HG02981 (cell line): ENCODE measurements at regions not wholly inside any gene's neighbourhood (a gene's known extent, or its start where the extent isn't known, plus 50 kb on each side); places are given as distances from the start of the nearest gene placed in this dataset.

Source experiments
- ATAC-seq: cut with Tn5 transposase; IDR thresholded peaks from one replicate; pipeline ENCODE4 v1.9.1; 2021; ENCODE audit warnings: mild to moderate bottlenecking, moderate library complexity; ENCODE audit not compliant: unreplicated experiment

GRCh38 chr21:27146268-27146667 lies 179.4 kb upstream of the ADAMTS5 start:
- ATAC-seq = no peak

GRCh38 chr21:27145134-27145798 lies 178.4 kb upstream of the ADAMTS5 start:
- ATAC-seq = no peak

- no peak for ATAC-seq
Observed at GRCh38 chr21:27143476-27143875, 176.6 kb upstream of the ADAMTS5 start.

DNA sequence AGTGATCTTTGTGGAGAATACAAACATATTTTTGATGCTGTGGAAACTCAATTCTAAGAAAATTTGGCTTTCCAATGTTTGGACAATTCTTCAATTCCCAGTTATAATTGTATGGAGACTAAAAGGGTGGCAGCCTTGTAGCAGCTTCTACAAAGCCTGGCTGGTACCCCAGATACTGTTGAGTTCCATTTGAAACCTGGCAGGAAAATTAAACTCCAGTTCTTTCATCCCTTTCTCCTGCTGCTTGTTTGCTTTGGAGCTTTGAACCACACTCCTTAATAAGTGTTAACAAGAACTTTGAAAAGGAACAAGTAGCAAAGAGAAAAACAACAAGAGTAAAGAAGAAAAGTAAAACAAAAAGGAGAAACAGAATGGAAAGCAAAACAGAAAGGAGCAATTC lies 172.6 kb upstream of the ADAMTS5 start:
- ATAC-seq = no peak

- ATAC-seq = no peak
Observed at GRCh38 chr21:27134516-27134915, 167.6 kb upstream of the ADAMTS5 start.

GRCh38 chr21:27132266-27132665 lies 165.4 kb upstream of the ADAMTS5 start:
- no peak for ATAC-seq

DNA sequence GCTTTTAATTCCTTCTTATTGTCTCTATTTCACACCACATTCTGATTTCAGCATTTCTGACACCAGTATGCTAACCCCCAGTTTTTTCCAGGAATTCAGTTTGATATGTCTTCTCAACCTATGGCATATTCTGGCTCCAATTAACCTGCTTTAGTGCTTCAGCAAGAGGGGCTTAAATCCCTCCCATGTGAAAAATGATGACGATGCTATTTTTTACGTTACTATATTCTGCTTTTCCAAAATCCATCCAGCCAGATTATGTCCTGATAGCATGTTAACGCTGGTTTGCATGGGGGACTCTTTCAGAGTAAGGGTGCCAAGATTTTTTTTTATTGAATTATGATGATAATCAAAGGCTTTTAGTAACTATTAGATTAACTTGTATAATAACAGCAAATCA lies 163.3 kb upstream of the ADAMTS5 start:
- ATAC-seq = no peak

- no peak for ATAC-seq
Observed at GRCh38 chr21:27129694-27130093, 162.8 kb upstream of the ADAMTS5 start.

GRCh38 chr21:27129215-27129614 lies 162.3 kb upstream of the ADAMTS5 start:
- no peak for ATAC-seq

DNA sequence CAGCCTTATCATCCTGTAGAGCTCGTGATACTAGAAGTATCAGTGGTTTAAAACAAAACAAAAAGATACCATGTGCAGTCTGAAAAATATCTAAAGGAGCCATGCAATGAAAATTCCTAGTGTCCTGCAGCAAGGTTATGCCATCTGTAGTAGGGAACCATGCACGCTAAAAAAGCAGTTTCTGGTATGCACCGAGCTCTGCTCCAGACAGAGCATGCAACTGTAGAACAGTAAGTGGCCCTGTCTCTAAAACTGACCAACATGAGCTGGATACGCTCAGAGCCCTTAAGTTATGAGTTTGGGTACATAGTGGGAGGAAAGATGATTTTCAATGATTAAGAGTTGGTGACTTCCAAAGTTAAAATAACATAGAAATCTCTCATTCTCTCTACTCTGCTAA lies 159.3 kb upstream of the ADAMTS5 start:
- no peak for ATAC-seq

- ATAC-seq = no peak
Observed at GRCh38 chr21:27122686-27123085, 155.8 kb upstream of the ADAMTS5 start.

GRCh38 chr21:27114111-27114510 lies 147.2 kb upstream of the ADAMTS5 start:
- ATAC-seq = no peak

- ATAC-seq = no peak
Observed at GRCh38 chr21:27112186-27112585, 145.3 kb upstream of the ADAMTS5 start.

DNA sequence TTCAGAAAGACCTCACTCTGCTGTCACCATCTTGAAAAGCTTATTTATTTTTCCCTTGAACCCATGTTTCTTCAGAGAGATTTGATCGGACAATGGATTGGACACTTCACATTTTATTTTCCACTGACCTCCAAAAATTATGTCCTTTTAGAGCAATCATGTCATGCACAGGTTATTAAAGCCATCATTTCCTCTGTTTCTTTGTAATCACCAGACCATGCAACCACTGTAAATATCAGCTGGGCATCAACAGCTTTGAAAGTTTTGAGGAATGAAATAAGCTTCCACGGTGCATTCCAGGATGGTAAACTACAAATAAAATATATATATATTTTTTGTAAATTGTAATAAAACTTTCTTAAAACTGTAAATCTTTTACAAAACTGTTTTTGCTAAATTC lies 144.1 kb upstream of the ADAMTS5 start:
- no peak for ATAC-seq

GRCh38 chr21:27108701-27109100 lies 141.8 kb upstream of the ADAMTS5 start:
- ATAC-seq = no peak

DNA sequence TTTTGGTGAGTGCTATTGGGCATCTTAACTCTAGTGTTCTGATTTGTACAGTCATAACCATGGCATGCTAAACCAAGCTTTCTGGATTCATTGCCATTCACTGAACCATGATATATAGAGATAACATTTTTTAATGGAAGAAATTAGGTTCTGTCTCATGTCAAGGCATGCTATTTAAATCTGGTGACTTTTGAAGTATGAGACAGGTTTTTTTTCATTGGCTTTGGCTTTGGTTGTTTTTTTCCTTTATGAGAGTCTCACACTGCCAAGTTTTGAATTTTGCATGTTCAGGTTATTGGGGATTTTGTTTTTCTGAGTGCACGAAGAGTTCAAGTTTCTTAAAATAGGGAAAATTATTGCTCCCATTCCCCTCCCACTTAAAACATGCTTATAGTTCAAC lies 141.3 kb upstream of the ADAMTS5 start:
- ATAC-seq = no peak

GRCh38 chr21:27104846-27105431 lies 138.1 kb upstream of the ADAMTS5 start:
- no peak for ATAC-seq

GRCh38 chr21:27103768-27104167 lies 136.9 kb upstream of the ADAMTS5 start:
- ATAC-seq = no peak

GRCh38 chr21:27101523-27101922 lies 134.6 kb upstream of the ADAMTS5 start:
- no peak for ATAC-seq

DNA sequence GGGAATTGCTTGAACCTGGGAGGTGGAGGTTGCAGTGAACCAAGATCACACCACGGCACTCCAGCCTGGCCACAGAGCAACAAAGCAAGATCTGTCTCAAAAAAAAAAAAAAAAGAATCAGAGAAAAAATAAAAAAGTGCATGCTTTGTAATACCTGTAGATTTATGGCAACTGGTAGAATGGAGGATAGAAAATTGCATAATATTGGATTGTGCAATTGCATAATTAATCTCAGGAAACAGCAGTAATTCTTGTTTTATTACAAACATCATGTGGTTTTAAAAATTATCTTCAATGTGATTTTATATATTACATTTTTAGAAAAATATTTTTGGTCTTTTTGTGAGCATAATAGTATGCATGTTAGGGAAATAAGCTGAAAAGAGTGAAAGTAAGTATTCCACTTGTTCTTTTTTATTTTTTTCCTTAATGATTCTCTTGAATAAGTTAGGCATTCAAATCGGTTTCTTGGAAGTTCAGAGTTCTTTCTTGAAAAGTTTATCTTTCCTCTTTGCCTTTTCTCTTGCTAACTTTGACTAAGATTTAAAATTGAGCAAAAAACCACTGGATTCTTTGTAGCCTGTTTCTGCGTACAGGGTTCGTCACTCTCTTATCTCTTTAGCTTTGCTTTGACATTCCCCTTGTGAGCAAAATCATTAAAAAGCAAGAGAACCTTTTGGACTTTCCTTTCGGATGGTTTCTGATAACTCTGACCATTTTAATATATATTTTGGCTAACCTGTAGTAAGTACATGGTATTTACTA lies 127.5 kb upstream of the ADAMTS5 start:
- no peak for ATAC-seq

DNA sequence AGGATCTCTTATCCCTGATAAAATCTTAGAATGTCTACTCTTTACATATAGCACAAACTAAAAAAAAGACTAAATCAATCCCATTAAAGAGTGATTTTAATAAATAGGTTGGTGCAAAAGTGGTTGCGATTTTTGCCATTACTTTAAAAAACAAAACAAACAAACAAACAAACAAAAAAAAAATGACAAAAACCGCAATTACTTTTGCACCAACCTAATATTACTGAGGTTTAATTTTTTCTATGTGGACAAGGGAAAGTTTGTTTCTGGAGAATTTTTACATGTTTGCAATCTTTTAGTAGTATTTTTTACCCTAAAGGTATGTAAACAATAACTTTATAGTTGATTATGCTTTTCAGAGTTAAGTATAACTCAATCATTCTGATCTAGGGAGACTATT lies 119.7 kb upstream of the ADAMTS5 start:
- no peak for ATAC-seq

DNA sequence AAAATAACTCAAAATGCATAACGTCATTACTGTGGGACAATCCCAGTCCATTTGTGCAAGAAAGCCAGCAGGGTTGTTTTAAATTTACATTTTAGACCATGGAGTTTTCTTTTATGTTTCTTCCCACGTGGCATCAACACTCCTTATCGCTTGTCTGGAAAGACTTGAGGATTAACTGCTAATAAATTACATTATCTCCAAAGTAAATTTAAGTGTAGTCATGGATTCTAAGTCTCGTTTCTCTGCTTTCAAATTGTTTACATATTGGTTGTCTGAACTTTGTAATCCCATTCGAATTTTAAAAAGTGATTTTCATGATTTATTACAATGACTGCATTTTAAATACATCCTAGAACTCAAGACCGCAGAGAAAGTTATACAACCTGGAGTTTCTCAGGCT lies 119.3 kb upstream of the ADAMTS5 start:
- no peak for ATAC-seq
